Vagina (tissue), 2 donors: ENCODE measurements at regions not wholly inside any gene's neighbourhood (a gene's known extent, or its start where the extent isn't known, plus 50 kb on each side); places are given as distances from the start of the nearest gene placed in this dataset.

ENCODE experiments used
- DNase-seq, 2 donors: peaks; one replicate each; pipeline ENCODE4 v3.0.0-alpha.2; 2017; ENCODE audit errors: extremely low spot score in 2 of 2
- H3K27ac ChIP-seq: fragments of 200-600 bp; sonication (generic); one replicate; pipeline ENCODE4 v1.5.1; 2019
- H3K27me3 ChIP-seq: fragments of 200-600 bp; sonication (generic); one replicate; pipeline ENCODE4 v1.5.1; 2019
- H3K36me3 ChIP-seq, 2 donors: fragments of 200-600 bp; sonication (generic); one replicate each; pipeline ENCODE4 v1.5.1; 2017 to 2019
- H3K4me1 ChIP-seq: fragments of 200-600 bp; sonication (generic); one replicate; pipeline ENCODE4 v1.5.1; 2019
- H3K4me3 ChIP-seq, 2 donors: fragments of 200-600 bp; sonication (generic); 1 replicate in 1 of 2; 2 replicates in 1 of 2; pipeline ENCODE4 v1.5.1; 2016 to 2019
- H3K9me3 ChIP-seq: fragments of 200-600 bp; sonication (generic); one replicate; pipeline ENCODE4 v1.5.1; 2019
- POLR2A ChIP-seq, 2 donors: fragments of 450-650 bp; IDR thresholded peaks; one replicate each; pipeline ENCODE4 v1.6.1; 2017; ENCODE audit warnings: antibody characterized with exemption in 2 of 2, mild to moderate bottlenecking in 2 of 2, moderate library complexity in 2 of 2
- POLR2AphosphoS5 ChIP-seq, 2 donors: sonication (generic); formaldehyde crosslinking; IDR thresholded peaks; one replicate each; pipeline ENCODE4 v1.9.0; 2017; ENCODE audit warnings: antibody characterized with exemption in 2 of 2, mild to moderate bottlenecking in 2 of 2, low read depth in 1 of 2; ENCODE audit not compliant: insufficient read depth in 1 of 2
- intact Hi-C: fragments of 100-400 bp; cut with DNase I; formaldehyde crosslinking; loops from one replicate; pipeline ENCODE4 v1.15.1; 2023
- TF ChIP-seq, protein P1 (sequence below), 3 experiments: fragments of 450-650 bp in 2 of 3; fragments of 200-600 bp in 1 of 3; sonication (generic) in 1 of 3; IDR thresholded peaks; one replicate each; pipeline ENCODE4 v1.5.1; 2017 to 2019; ENCODE audit warnings: antibody characterized with exemption in 3 of 3, mild to moderate bottlenecking in 2 of 3, moderate library complexity in 2 of 3

- H3K4me1 ChIP-seq = no peaks in the 10 kb centered on the region
- no peaks in the 10 kb centered on the region for H3K27me3 ChIP-seq
- TF ChIP-seq, protein P1, sequence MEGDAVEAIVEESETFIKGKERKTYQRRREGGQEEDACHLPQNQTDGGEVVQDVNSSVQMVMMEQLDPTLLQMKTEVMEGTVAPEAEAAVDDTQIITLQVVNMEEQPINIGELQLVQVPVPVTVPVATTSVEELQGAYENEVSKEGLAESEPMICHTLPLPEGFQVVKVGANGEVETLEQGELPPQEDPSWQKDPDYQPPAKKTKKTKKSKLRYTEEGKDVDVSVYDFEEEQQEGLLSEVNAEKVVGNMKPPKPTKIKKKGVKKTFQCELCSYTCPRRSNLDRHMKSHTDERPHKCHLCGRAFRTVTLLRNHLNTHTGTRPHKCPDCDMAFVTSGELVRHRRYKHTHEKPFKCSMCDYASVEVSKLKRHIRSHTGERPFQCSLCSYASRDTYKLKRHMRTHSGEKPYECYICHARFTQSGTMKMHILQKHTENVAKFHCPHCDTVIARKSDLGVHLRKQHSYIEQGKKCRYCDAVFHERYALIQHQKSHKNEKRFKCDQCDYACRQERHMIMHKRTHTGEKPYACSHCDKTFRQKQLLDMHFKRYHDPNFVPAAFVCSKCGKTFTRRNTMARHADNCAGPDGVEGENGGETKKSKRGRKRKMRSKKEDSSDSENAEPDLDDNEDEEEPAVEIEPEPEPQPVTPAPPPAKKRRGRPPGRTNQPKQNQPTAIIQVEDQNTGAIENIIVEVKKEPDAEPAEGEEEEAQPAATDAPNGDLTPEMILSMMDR (IDR thresholded peaks at IDR 0.05) = no peak
- TF ChIP-seq POLR2A (IDR thresholded peaks at IDR 0.05) (no peak), POLR2AphosphoS5 (IDR thresholded peaks at IDR 0.05; ENCODE audit: insufficient read depth in 1 of 2, low read depth in 1 of 2) (no peak)
- DNase-seq = no peak
- no peaks in the 10 kb centered on the region for H3K36me3 ChIP-seq
- no peak overlapping the region for H3K4me3 ChIP-seq
- no peaks in the 10 kb centered on the region for H3K9me3 ChIP-seq
- no peak overlapping the region for H3K27ac ChIP-seq
- intact Hi-C loops = no loop called here
Measured at GRCh38 chr15:95563634-95564033, 766.9 kb upstream of the NR2F2 start.

DNA sequence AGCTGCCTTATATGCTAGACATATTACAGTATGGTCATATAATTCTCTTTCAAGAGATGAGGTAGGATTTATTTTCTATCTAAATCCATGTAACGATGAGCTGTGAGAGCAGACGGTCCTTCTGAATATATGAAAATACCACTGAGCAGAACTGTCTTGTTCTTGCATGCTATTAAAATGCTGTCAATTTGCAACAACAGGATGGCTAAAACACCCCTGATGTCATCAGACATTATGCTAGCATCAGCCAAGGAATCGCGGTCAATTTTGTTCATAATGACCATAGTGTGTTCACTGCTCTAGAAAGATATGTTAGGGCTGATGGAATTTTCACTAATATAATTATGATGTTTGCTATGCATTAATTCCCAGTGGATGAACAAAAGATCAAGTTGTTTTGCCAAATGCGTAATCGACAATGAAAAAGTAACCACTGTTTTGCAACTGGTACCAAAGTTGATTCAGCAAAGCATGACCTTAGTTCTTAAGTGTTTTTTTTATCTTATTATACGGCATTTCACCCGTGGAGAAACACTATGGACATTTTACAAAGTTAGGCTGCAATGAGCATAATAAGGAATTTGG, 765.4 kb upstream of the NR2F2 start:
- H3K36me3 ChIP-seq = no peaks in the 10 kb centered on the region
- no peaks in the 10 kb centered on the region for H3K4me1 ChIP-seq
- no peak for DNase-seq
- no peak overlapping the region for H3K4me3 ChIP-seq
- H3K27ac ChIP-seq = no peak overlapping the region
- no peak for TF ChIP-seq POLR2AphosphoS5 (IDR thresholded peaks at IDR 0.05; ENCODE audit: insufficient read depth in 1 of 2, low read depth in 1 of 2)
- no peak for TF ChIP-seq POLR2A (IDR thresholded peaks at IDR 0.05)
- TF ChIP-seq, protein P1 (IDR thresholded peaks at IDR 0.05) = no peak
- H3K9me3 ChIP-seq = no peaks in the 10 kb centered on the region
- intact Hi-C loops = no loop called here
- H3K27me3 ChIP-seq = no peaks in the 10 kb centered on the region

DNA sequence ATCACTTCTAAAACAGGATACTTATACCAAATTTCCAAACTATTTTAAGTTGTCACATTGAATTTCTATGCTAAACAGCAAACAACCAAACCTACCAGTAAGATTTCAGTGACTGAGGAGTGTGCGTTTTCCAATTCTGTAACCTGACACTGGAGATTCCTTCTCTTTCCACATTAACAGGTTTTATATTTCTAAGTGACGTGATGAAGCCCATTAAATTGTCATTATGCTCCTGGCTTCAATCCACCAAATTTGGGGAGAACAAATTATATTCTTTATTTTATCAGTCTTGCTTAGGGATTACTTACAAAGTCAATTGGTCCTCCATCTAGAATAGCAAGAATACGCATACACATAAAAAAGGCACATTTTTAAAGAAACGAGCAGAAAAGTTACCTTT, 764.8 kb upstream of the NR2F2 start:
- H3K4me1 ChIP-seq = no peaks in the 10 kb centered on the region
- intact Hi-C loops = no loop called here
- H3K27me3 ChIP-seq = no peaks in the 10 kb centered on the region
- H3K27ac ChIP-seq = no peak overlapping the region
- no peak for DNase-seq
- no peaks in the 10 kb centered on the region for H3K9me3 ChIP-seq
- TF ChIP-seq, protein P1 (IDR thresholded peaks at IDR 0.05) = no peak
- TF ChIP-seq POLR2A (IDR thresholded peaks at IDR 0.05) = no peak
- no peak for TF ChIP-seq POLR2AphosphoS5 (IDR thresholded peaks at IDR 0.05; ENCODE audit: insufficient read depth in 1 of 2, low read depth in 1 of 2)
- H3K4me3 ChIP-seq = no peak overlapping the region
- no peaks in the 10 kb centered on the region for H3K36me3 ChIP-seq

DNA sequence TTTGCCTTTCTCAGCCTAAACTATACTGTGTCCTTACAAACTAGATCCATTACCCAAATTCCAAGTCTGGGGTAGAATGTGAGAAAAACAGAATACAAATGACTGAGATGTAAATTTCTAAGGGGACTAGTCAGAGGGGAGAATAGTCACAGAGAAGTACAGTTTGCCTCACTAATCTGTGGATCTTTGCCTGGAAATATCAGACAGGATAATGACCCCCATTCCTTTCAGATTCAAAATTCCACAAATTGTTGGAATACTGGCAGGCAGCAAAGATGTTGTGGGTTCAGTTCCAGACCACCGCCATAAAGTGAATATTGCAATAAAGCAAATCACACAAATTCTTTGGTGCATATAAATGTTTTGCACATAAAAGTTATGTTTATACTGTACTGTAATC, 762.8 kb upstream of the NR2F2 start:
- H3K9me3 ChIP-seq = no peaks in the 10 kb centered on the region
- no peak overlapping the region for H3K4me3 ChIP-seq
- intact Hi-C loops = no loop called here
- no peaks in the 10 kb centered on the region for H3K36me3 ChIP-seq
- TF ChIP-seq POLR2A (IDR thresholded peaks at IDR 0.05) = no peak
- TF ChIP-seq, protein P1 (IDR thresholded peaks at IDR 0.05) = no peak
- TF ChIP-seq POLR2AphosphoS5 (IDR thresholded peaks at IDR 0.05; ENCODE audit: insufficient read depth in 1 of 2, low read depth in 1 of 2) = no peak
- DNase-seq = no peak
- H3K27ac ChIP-seq = no peak overlapping the region
- no peaks in the 10 kb centered on the region for H3K4me1 ChIP-seq
- H3K27me3 ChIP-seq = no peaks in the 10 kb centered on the region

GRCh38 chr15:95574053-95574452, 756.4 kb upstream of the NR2F2 start:
- Histone ChIP-seq H3K27ac (no peak overlapping the region), H3K9me3 (no peaks in the 10 kb centered on the region), H3K36me3 (no peaks in the 10 kb centered on the region), H3K27me3 (no peaks in the 10 kb centered on the region), H3K4me1 (no peaks in the 10 kb centered on the region), H3K4me3 (no peak overlapping the region)
- intact Hi-C loops = no loop called here
- no peak for DNase-seq
- TF ChIP-seq, protein P1 (IDR thresholded peaks at IDR 0.05) = no peak
- TF ChIP-seq POLR2AphosphoS5 (IDR thresholded peaks at IDR 0.05; ENCODE audit: insufficient read depth in 1 of 2, low read depth in 1 of 2) (no peak), POLR2A (IDR thresholded peaks at IDR 0.05) (no peak)
